ENCODE measurements at regions not wholly inside any gene's neighbourhood (a gene's known extent, or its start where the extent isn't known, plus 50 kb on each side); places are given as distances from the start of the nearest gene placed in this dataset.
"Not testable (repeated sequence)": the region's sequence is repeated elsewhere in the genome, so short reads cannot be mapped to it uniquely, and the experiment has no call there.

DNA sequence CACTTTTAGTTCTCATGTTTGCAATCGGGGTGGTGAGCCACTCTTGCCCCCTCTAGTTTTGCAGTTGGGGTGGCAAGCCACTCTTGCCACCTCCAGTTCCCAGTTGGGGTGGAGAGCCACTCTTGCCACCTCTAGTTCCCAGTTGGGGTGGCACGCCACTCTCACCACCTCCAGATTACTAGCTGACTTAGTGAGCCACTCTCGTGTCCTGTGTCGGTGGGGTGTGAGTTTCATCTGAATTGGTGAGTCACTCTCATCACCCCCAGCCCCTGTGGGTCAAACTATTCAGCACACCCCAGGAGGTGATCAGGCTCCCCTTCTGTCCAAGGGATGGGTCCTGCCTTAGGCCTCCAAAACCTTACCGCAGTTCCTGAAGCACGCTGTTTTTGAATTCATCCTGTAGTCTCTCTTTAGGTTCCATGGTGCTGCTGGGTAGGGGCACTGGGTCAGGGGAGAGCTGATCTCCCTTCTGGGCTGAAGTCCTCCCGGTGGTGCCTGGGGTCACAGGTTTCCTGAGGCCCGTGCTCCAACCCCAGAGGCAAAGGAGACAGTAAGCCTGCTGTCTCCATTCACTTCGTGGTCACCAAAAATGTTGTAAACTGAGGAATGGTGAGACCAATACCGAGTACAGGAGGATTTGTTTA, 224.2 kb upstream of the SYNCRIP start:
- TF ChIP-seq POLR2A (IDR thresholded peaks at IDR 0.05): no peak
- H3K4me3 ChIP-seq: peak overlapping the region in 1 of 2 donors; percentile 42
- peak overlapping the region; percentile 81 to 86 for H3K27ac ChIP-seq
- no peaks in the 10 kb centered on the region for H3K9me3 ChIP-seq
- intact Hi-C loops (cut with DNase I; ENCODE audit: low total_unique reads): no loop called here
- no peaks in the 10 kb centered on the region for H3K27me3 ChIP-seq
- H3K36me3 ChIP-seq: no peaks in the 10 kb centered on the region
- H3K4me1 ChIP-seq: no peaks in the 10 kb centered on the region
- DNase-seq: no peak

- Histone ChIP-seq H3K27me3 (no peaks in the 10 kb centered on the region), H3K36me3 (no peaks in the 10 kb centered on the region), H3K27ac (peak overlapping the region; percentile 81 to 86), H3K4me1 (no peaks in the 10 kb centered on the region), H3K9me3 (no peaks in the 10 kb centered on the region), H3K4me3 (peak overlapping the region; percentile 42 to 48)
- peak in 1 of 2 donors; percentile 42 for DNase-seq
- TF ChIP-seq, protein P1, sequence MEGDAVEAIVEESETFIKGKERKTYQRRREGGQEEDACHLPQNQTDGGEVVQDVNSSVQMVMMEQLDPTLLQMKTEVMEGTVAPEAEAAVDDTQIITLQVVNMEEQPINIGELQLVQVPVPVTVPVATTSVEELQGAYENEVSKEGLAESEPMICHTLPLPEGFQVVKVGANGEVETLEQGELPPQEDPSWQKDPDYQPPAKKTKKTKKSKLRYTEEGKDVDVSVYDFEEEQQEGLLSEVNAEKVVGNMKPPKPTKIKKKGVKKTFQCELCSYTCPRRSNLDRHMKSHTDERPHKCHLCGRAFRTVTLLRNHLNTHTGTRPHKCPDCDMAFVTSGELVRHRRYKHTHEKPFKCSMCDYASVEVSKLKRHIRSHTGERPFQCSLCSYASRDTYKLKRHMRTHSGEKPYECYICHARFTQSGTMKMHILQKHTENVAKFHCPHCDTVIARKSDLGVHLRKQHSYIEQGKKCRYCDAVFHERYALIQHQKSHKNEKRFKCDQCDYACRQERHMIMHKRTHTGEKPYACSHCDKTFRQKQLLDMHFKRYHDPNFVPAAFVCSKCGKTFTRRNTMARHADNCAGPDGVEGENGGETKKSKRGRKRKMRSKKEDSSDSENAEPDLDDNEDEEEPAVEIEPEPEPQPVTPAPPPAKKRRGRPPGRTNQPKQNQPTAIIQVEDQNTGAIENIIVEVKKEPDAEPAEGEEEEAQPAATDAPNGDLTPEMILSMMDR (IDR thresholded peaks at IDR 0.05): no peak
- no peak for TF ChIP-seq POLR2A (IDR thresholded peaks at IDR 0.05)
- intact Hi-C loops (cut with DNase I; ENCODE audit: low total_unique reads): no loop called here
These were observed 223.7 kb upstream of the SYNCRIP start for GRCh38 chr6:85866370-85866730.

- Histone ChIP-seq H3K36me3 (no peaks in the 10 kb centered on the region), H3K4me1 (no peaks in the 10 kb centered on the region), H3K27me3 (no peaks in the 10 kb centered on the region), H3K27ac (peak overlapping the region; percentile 81 to 86), H3K4me3 (peak overlapping the region; percentile 42 to 48), H3K9me3 (no peaks in the 10 kb centered on the region)
- TF ChIP-seq POLR2A (IDR thresholded peaks at IDR 0.05): no peak
- TF ChIP-seq, protein P1 (IDR thresholded peaks at IDR 0.05): no peak
- intact Hi-C loops (cut with DNase I; ENCODE audit: low total_unique reads): no loop called here
- DNase-seq: no peak
These were observed 223.0 kb upstream of the SYNCRIP start for GRCh38 chr6:85865420-85866369.

DNA sequence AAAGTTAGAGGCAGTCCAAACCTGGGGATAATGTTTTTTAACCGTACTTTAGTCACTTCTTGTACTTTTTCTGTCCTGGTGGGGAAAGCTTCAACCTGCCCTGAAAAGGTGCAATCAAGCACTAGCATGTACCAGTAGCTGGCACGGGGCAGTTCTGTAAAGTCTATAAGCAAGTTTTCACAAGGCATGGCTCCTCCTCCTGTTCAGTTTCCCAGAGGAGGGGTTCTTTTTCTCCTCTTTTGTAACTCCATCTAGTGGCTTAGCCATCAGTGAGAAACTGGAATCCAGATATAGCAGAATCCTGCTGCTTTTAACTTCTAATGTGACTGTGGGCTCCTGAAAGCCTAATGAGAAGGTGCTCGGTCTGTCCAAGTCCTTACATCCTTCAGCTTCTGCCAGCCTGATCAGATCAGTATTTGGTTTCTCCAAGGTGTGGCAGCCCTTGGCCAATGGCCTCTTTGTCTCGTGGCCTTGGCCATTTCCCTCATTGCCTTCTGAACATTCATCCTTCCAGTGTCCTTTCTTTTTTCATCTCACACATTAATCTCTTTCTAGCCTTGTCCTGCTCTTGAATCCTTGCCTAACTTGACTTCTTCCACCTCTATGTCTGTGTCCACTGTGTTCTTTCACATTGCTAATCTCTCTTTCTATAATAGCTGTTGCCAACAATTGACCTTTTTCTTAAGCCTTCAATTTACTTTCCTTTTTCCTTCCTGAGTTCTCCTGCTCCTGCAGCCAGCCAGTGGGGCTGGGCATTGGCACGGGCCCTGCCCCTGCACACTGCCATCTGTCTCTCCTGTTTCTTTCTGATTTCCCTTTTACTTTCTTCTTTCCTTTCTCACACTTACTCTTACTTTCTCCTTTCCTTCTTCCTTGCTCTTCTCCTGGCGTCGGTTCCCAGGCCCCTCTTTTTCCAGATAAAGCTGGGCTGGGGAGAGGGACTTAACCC, 222.0 kb upstream of the SYNCRIP start:
- H3K9me3 ChIP-seq: no peaks in the 10 kb centered on the region
- H3K4me3 ChIP-seq: peak overlapping the region in 1 of 2 donors; percentile 42
- no peaks in the 10 kb centered on the region for H3K4me1 ChIP-seq
- TF ChIP-seq, protein P1 (IDR thresholded peaks at IDR 0.05): peak in 1 of 4 experiments; percentile 11
- TF ChIP-seq POLR2A (IDR thresholded peaks at IDR 0.05): no peak
- H3K27ac ChIP-seq: peak overlapping the region; percentile 81 to 86
- H3K36me3 ChIP-seq: no peaks in the 10 kb centered on the region
- intact Hi-C loops (cut with DNase I; ENCODE audit: low total_unique reads): no loop called here
- no peak for DNase-seq
- no peaks in the 10 kb centered on the region for H3K27me3 ChIP-seq

DNA sequence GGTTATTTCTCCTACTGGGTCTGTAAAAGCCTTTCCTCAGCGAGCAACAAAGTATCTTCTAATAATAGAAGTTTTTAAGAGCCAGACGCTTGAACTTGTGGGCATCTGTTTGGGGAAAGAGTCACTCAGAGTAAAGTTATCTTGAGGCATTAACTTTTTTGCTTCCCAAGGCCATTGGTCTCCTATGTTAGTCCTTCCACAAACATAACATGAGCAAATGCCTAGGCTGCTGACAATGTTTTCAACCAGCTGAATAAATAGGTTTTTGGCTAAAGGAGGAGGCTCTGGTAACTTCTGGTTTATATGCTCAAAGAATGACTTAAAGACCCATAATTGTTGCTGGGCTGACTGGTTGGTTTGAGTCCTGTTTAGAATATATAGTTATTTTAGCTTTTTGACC, 213.5 kb upstream of the SYNCRIP start:
- no peak overlapping the region for H3K4me3 ChIP-seq
- H3K36me3 ChIP-seq: no peaks in the 10 kb centered on the region
- intact Hi-C loops (cut with DNase I; ENCODE audit: low total_unique reads): no loop called here
- no peak for DNase-seq
- H3K9me3 ChIP-seq: no peaks in the 10 kb centered on the region
- TF ChIP-seq POLR2A (IDR thresholded peaks at IDR 0.05): no peak
- TF ChIP-seq, protein P1 (IDR thresholded peaks at IDR 0.05): no peak
- H3K4me1 ChIP-seq: no peaks in the 10 kb centered on the region
- H3K27me3 ChIP-seq: no peaks in the 10 kb centered on the region
- no peak overlapping the region for H3K27ac ChIP-seq

DNA sequence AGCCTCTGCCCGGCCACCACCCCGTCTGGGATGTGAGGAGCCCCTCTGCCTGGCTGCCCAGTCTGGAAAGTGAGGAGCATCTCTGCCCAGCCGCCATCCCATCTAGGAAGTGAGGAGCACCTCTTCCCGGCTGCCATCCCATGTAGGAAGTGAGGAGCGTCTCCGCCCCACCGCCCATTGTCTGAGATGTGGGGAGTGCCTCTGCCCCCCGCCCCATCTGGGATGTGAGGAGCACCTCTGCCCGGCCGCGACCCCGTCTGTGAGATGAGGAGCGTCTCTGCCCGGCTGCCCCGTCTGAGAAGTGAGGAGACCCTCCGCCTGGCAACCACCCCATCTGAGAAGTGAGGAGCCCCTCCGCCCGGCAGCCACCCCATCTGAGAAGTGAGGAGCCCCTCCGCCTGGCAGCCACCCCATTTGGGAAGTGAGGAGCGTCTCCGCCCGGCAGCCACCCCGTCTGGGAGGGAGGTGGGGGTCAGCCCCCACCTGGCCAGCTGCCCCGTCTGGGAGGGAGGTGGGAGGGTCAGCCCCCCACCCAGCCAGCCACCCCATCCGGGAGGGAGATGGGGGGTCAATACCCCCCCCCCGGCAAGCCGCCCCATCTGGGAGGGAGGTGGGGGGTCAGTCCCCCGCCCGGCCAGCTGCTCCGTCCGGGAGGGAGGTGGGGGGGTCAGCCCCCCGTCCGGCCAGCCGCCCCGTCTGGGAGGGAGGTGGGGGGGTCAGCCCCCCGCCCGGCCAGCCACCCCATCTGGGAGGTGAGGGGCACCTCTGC, 195.8 kb upstream of the SYNCRIP start:
- intact Hi-C loops (cut with DNase I; ENCODE audit: low total_unique reads); H3K9me3 ChIP-seq; H3K4me1 ChIP-seq; DNase-seq; H3K36me3 ChIP-seq; H3K27ac ChIP-seq; H3K4me3 ChIP-seq; H3K27me3 ChIP-seq: not testable (repeated sequence)
